Anterior cingulate cortex (tissue), 58 donors: ENCODE measurements at regions not wholly inside any gene's neighbourhood (a gene's known extent, or its start where the extent isn't known, plus 50 kb on each side); places are given as distances from the start of the nearest gene placed in this dataset.

Experiments used
- DNase-seq, 58 donors: peaks; one replicate each; lab custom pipeline; 2025; lab: John Stamatoyannopoulos, UW

DNA sequence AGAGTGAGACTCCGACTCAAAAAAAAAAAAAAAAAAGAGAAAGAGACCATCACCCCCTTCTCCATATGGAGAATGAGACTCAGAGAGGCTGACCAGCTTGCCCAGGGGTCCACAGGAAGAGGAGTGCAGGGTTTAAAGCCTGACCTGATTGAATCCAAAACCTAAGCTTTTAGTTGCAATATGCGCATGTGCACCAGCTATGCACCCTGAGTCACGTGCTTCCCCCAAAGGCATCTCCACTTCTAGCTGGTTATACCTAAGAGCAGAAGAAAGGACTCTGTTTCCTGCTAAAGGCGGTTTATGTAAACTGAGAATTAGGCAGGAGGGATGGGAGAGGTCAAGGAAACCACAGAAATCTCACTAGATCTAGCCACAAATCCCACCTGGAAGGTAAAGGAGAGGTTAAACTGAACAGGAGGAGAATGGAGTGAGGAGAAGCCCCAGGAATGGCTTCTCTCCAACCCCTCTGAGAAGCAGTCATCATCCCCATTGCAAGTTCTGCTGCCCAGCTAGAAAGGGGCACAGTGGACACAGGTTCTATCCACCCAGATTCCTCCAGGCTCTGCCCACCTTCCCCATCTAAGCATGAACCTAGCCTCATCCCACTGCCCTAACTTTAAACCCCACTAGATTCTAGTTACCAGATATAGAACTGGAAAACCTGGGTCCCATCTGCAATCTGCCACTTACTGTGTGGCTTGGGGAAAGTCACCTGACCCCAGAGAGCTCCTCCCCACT, 171.3 kb downstream of the ACTL7B start:
- no peak for DNase-seq

DNA sequence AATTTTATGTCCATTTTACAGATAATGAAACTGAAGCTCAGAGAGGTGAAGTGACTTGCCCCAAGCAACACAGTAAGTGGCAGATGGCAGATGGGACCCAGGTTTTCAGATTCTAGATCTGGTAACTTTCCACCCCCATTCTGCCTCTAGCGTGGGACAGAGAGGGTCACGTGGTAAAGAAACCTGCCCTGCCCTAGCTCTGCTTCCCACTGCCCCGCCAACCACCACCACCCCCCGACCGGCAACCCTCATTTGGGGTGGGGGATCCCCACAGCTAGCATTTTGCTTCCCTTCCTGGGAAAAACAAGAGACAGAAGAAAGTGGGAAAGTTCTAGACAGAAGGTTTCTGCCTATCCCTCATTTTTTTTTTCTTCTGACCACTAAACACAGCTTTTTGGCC, 172.5 kb downstream of the ACTL7B start:
- no peak for DNase-seq

DNA sequence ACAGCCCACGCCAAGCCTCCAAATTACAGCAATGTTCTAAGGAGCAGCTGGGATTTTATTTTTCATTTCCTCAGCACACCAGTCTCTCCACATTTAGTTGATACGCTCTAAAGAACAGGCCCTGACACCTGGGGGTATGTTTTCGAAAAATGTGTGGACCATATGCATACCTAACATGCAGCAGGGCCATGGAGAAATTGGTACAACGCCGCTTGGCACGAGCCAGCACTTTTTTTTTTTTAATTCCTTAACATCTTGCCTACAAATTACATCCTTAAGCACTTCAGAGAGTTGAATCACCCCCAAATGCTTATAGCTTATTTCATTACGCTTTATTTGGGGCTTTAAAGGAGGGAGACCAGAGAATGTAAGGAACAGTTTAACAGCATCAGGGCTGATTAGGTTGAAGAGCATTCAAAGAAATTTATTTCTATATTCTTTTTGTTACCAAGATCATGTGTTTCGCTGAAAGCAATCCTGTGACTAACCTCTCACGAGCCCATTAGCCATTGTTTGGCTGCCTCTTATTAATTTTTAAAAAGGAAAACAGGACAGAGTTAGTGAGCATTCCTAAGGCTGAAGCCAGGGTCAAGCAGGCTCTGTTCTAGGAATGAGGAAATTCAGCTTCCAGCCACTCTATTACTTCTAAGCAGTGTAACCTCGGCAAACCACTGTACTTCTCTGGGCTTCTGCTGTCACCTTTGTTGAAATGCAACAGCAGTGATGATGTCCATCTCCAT, 173.8 kb downstream of the ACTL7B start:
- no peak for DNase-seq

DNA sequence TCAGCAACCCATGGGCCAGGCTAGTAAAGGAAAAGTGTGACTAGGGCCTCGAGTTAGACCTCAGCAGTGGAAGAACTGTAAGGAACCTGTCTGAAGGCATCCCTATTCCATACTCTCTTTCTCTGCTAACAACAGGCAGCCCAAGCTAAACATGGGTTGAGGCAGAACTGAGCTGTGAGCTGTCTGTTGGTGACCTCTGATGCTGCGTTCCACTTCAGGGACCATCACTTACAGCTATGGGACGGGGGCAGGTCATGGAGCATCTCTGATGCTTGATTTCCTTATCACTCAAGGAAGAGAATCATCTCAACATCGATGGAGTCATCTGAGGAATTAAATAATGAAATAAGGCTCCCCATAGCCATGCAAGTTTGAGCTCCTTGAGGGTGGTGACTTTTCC, 174.8 kb downstream of the ACTL7B start:
- no peak for DNase-seq

DNA sequence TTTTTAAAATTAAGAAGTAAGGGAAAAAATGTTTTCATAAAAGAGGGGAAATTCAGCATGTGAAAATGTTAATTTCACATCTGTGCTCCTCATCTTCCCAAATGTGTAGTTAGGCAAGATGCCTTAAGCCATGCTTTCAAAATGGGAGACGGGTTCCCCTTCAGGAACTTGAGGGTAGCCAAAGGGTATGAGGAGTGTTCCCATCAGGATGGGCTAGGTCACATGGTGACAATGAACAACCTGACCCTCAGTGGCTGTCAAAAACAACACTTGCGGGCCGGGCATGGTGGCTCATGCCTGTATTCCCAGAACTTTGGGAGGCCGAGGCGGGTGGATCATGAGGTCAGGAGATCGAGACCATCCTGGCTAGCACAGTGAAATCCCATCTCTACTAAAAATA, 178.0 kb downstream of the ACTL7B start:
- no peak for DNase-seq

DNA sequence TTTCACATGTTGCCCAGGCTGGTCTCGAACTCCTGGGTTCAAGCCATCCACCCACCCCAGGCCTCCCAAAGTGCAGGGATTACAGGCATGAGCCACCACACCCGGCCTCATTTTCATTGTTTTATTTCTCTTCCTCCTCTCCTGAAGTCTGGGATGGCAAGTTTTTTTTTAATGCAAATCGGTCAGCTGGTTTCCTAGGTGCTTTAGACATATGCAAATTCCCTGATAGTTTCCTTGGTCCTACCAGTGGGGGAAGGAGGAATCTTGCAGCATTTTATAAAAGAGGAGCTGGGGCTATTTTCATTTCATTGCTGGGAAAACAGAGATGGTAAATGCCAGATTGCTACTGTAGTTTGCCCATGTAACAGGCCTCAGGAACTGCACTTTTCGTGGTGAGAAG, 179.4 kb downstream of the ACTL7B start:
- DNase-seq = no peak

DNA sequence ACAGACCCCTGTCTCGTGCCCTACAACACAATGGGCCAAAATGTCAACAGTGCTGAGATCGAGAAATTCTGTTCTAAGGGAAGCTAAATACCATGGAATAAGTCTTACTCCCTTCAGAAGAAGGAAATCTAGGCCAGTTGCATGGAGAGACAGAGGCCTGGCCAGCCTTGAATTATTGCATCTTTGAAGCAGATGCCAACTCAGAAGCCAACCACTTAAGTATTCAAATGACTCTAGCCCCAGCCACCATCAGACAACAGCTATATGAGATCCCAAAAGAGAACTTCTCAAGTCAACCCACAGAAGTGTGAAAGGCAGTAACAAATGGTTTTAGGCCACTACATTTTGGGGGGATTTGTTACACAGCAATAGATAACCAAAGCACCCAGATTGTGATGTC, 180.1 kb downstream of the ACTL7B start:
- no peak for DNase-seq

DNA sequence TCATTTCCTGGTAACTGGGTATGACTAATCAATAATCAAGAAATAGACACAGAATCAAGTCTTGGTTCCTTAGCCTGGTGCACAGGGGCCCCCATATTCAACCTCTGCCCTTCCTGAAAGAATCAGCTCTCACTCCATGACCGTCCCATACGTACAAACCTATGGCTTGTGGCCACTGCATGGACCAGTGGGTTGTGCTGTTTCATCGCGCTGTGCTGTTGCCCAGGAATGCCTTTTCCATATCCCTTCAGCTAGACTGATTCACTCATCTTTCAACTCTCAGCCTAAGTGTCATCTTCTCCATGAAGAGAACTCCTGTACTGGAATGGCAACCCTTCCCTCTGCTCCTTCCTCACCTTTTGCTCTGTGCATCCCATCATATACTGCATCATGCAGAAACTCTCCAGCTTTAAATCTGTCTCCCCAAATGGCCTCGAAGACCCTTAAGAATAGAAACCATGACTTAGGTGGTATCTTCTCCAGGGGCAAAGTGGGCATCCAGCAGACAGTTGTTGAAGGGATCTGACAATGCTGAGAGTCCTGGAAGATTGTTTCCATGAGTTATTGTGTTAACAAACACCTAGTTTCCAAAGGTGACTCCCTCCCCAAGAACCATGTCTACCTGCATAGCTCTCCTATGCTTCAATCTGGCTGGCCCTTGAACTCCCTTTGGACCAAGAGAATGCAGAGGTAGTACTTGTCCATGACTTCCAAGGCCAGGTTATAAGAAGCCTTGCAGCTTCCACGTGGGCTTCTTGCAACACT, 180.8 kb downstream of the ACTL7B start:
- DNase-seq = no peak

DNA sequence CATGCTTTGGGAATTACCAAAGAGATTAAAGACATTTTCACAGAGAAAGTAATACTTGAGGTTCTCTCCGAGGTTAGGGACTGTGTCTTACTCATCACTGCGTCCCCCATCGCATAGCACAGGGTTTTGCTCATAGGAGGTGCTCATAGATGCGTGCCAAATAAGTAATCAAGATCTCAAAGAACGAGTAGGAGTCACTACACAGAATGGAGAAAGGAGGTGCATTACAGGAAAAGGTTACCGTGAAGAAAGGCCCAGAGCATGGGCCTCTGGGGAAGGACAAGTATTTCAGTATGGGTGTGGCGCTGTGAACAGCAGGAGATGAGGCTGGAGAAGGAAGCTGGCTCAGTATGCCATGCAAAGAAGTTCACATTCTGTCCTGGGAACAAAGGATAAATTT, 182.4 kb downstream of the ACTL7B start:
- DNase-seq = no peak

DNA sequence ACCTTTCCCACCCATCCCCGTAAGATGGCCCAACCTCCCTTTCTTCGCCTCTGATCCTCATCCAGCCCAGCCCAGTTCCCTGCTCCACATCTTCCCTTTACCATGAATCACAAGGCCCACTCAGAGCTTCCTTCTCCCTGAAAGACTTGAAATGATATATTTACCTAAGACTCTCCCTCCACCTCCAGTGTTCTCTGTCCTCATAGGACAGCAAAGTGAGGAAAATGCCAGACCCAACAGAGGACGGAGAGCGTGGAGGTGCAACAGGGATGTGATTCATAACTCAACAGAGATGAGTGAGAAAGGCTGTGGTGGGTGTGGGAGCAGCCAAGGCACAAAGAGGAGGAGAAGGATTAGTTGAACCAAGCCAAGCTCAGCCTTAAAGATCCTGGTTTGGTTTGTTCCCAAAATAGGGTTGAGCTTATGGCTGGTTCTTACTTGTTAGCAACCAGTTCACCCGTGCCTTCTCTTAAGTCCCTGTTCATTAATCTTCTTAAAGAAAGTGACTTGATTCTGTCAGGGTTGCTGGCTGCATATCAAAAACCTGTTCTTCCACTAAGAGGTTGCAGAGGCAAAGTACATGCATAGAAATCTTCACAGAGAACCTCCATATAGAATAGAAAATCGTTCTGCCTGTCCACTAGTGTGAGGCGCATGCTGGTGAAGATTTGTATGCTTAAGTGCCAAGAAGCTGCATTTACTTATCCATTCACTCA, 183.2 kb downstream of the ACTL7B start:
- DNase-seq = peak in 3 of 58 donors; percentile 2 to 6 (median 4)

DNA sequence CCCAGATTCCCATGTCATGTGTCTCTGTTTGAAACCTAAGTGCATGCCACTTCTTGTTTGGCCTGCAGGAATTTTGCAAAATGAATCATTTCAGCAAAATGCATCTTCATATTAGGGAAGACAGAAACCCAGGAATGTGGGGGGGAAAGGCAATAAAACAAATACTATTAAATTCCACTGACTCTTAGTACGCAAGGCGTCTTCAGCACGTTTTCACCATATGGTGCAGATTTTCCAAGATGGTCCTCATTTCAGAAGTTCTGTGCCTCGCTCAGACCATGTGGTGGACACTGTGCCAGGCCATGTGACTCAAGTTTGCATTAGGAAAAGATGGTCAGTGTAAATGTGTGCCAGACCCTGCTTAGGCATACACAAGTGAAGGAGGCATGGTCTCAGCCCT, 184.0 kb downstream of the ACTL7B start:
- DNase-seq = no peak

DNA sequence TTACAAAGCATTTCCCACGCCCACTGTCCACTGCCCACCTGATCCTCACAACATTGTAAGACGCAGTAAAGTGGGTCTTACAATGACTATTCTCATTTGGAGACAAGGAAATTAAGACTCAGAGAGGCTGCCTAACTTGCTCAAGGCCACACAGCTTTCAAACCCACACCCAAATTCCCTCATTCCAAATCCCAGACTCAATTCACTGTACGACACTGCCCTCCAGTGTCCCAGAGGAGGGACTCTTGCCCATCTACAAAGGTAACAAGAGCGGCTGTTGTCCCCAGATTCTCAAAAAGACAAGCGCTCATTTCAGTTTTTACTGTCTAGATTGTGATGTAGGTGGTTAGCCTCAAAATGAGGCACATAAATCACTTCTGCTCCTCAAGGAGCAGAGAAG, 184.6 kb downstream of the ACTL7B start:
- no peak for DNase-seq

DNA sequence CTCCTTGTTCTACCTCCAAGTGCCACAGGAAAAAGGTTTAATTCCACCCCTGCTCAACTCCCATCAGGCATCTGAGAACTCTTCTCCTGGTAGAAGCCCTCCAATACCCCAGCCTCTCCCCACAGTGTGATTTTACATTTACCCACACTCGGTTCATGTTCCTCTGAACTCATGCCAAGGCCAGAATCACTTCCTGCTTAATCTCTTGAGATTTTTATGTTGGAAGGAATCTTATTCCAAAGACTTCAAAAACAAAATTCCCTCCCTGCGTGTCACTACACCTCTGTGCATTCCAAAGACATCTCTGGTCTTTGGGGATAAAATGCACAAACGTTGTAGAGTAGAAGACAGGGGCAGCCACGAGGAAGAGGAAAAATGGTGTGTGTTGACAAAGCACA, 186.8 kb downstream of the ACTL7B start:
- no peak for DNase-seq

DNA sequence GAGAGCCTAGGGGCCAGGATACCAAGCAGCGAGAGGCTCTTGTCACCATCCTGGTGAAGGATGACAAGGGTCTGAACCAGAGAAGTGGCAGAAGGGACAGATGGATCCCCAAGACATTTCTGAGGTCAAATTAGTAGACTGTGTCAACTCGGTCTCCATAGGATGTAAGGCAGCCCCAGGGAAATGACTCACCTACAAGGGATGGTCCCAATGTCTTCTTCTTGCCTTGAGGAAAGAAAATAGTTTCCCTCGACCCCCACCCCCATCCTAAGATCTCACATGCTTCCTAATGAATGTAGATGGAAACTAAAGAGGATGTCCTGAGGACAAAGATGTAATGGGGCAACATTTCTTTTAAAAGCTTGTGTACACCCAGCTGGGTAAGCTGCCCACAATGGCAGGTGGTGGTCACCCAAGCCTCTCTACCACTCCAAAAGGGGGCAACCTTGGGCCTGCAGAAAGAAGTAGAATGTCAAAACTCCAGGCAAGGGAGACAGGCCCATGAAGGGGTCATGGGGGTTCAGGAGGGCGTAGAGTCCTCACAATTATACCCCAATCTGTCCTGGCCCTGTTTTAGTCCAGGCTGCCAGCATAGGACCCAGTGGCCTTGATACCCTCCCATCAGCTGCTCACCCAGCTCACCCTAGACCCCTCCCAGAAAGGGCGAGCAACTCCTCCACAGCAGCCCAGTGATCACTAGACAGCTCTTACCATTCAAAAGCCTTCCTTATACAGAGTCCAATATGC, 187.4 kb downstream of the ACTL7B start:
- no peak for DNase-seq

DNA sequence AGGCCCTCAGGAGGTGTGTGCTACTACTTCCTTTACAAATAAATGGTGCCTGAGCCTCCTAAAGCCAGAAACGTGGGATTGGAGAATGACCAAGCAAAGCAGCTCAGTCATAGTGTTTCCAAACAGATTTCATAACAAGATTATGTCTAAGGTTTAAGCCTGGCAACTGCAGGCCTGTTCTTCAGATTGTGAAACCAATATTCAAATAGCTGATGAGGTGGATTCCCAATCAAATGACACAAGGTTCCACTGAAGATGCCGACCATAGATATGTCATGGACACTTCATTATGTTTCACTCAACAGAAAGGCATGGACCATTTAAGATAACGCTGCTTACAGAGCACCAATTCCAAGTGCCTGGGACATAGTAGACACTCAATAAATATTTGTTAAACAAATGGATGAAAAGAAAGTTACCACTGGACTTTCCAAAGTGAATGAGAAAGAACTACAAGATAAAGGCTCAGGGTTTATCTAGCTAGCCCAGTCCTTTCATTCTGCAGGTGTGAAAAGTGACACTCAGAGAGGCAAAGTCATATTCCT, 189.5 kb downstream of the ACTL7B start:
- no peak for DNase-seq

DNA sequence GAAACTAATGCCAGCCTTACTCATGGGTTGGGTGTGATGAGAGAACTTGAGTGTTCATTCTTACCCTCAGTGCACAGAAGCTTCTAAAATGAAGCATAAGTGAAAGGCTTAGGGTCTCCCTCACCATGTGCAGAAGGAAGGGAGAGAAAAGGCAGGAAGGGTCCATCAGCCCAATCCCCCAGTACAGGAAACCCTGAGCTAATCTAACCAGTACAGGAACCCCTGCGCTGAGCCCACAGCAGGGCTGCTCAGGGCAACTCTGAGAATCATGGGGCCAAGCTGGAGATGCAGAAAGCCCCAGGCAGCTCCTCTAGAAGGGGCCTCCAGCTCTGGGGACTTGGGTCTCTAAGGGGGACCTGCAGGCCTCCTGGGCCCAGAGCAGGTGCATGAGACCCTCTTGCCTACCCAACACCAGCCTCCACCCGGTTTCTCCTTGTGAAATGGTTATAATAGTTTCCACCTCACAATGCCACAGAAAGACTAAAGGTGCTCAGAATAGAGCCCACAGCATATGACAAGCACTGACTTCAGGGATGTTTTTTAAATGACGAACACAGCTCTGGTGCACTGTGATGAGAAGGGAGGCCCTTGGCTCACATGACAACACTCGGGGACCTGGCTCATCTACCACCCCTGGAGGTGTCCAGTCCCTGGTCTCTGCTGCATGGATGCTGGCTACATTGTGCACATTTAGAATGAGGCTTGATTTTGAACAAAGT, 190.1 kb downstream of the ACTL7B start:
- no peak for DNase-seq

DNA sequence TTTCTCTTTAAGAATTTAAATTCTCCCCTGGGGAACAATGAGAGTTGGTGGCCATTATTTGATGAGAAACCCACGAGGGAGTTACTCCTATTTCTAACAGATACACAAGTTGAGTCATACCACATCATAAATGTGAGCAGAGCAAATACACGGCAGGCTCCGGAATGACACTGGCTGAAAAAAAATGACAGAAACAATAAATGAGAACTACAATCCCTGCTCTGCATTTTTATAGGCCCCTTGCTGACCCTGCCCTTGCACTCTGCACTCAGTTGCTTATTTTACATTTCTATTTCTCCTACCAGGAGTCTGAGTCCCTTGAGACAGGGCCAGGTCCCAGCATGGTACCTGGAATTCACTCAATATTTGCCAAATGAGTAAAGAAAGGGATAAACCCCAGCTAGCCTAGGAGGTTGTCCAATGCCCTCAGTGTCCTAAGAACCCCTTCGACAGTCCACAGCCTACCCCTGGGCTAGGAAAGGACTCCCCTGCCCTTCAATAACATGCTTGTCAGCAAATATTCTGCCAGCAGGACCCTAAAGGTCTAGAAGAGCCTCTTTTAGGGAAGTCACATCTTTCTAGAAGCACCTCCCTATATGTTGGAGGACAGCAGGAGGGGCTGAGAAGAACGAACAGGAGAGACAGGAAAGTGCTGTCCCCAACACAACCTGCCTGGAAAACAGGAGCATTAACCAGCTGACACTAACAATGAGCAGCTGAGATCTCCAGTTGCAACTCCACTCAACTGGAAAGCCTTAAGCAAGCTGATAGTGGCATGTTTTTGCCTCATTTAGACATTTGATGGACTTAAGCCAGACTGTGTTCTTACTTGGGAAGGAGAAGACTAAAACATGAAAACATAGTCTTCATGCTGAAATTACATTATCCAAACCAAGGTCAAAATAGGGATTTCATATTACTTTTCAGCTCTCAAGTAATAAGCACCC, 191.2 kb downstream of the ACTL7B start:
- no peak for DNase-seq

DNA sequence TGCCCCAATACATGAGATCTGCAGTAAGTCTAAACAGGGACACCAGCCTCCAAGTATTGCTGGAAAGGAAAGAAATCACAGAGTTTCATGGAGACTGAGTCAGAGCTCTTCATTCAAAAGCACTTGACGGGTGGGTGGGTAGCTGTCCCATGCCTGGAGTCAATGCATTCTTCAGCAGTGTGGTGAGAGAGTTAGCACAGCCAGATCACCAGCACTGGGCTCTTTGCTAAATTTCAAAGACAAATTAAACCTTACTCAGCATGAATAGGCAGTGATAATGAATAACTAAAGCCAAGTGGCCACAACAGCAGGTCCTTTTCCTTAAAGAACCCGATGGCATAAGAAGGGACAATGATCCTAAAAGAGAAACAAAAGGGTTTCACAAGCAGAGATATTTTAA, 192.4 kb downstream of the ACTL7B start:
- DNase-seq = no peak
